ENCODE measurements at regions not wholly inside any gene's neighbourhood (a gene's known extent, or its start where the extent isn't known, plus 50 kb on each side); places are given as distances from the start of the nearest gene placed in this dataset.

DNA sequence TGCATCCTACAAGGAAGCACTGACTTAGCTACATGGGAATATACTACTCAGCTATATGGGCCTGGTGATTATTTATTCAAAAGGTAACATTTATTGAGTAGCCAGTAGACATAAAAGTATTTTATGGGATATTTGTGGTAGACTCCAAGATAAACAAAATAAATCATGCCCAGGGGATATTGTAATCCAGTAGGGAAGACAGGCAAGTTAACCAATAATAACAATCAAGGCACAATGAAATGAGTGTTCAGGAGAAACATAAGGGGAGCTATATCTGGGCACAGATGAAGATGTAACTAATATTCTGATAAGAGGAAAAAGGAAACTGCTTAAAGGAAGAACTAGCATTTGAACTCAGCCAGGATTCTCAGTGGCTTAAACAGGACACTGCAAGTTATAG lies 161.4 kb upstream of the MTNR1B start:
- TF ChIP-seq CTCF (IDR thresholded peaks at IDR 0.05): no peak
- TF ChIP-seq TCF7L2 (IDR thresholded peaks at IDR 0.05; ENCODE audit: low read depth, low read length): no peak

All from Panc1 (cell line).